Stimulated activated naive CD4-positive, alpha-beta T cell (primary cell): ENCODE measurements at regions not wholly inside any gene's neighbourhood (a gene's known extent, or its start where the extent isn't known, plus 50 kb on each side); places are given as distances from the start of the nearest gene placed in this dataset.

ENCODE experiments used
- DNase-seq, 6 experiments: peaks; one replicate each; lab custom pipeline; 2025; lab: John Stamatoyannopoulos, UW

GRCh38 chr7:12941512-12941911 lies 254.1 kb downstream of the ARL4A start:
- no peak for DNase-seq

- no peak for DNase-seq
Observed at GRCh38 chr7:12942609-12943008, 255.2 kb downstream of the ARL4A start.

GRCh38 chr7:12943781-12944180 lies 256.3 kb downstream of the ARL4A start:
- no peak for DNase-seq

- DNase-seq, result no peak
Observed at GRCh38 chr7:12945901-12946300, 258.5 kb downstream of the ARL4A start.

GRCh38 chr7:12947465-12947864 lies 260.0 kb downstream of the ARL4A start:
- no peak for DNase-seq

- no peak for DNase-seq
Observed at GRCh38 chr7:12949060-12949931, 261.9 kb downstream of the ARL4A start.

- DNase-seq, result no peak
Observed at GRCh38 chr7:12951397-12951801, 264.0 kb downstream of the ARL4A start.

- DNase-seq, result no peak
Observed at GRCh38 chr7:12954380-12955033, 267.1 kb downstream of the ARL4A start.

- no peak for DNase-seq
Observed at GRCh38 chr7:12957487-12957886, 270.1 kb downstream of the ARL4A start.

GRCh38 chr7:12961910-12962480 lies 274.6 kb downstream of the ARL4A start:
- DNase-seq, result no peak

- no peak for DNase-seq
Observed at GRCh38 chr7:12963435-12963834, 276.0 kb downstream of the ARL4A start.

GRCh38 chr7:12964836-12965235 lies 277.4 kb downstream of the ARL4A start:
- DNase-seq, result no peak

GRCh38 chr7:12965767-12966166 lies 278.3 kb downstream of the ARL4A start:
- no peak for DNase-seq

GRCh38 chr7:12967322-12967721 lies 279.9 kb downstream of the ARL4A start:
- no peak for DNase-seq

GRCh38 chr7:12968836-12969422 lies 281.5 kb downstream of the ARL4A start:
- DNase-seq, result no peak

- DNase-seq, result no peak
Observed at GRCh38 chr7:12970626-12971025, 283.2 kb downstream of the ARL4A start.

GRCh38 chr7:12974451-12975166 lies 287.2 kb downstream of the ARL4A start:
- no peak for DNase-seq

GRCh38 chr7:12975412-12975811 lies 288.0 kb downstream of the ARL4A start:
- DNase-seq, result no peak

- no peak for DNase-seq
Observed at GRCh38 chr7:12979181-12979580, 291.7 kb downstream of the ARL4A start.

- no peak for DNase-seq
Observed at GRCh38 chr7:12982178-12982577, 294.7 kb downstream of the ARL4A start.

GRCh38 chr7:12984117-12984516 lies 296.7 kb downstream of the ARL4A start:
- DNase-seq, result no peak

GRCh38 chr7:12985228-12985627 lies 297.8 kb downstream of the ARL4A start:
- no peak for DNase-seq
